Activated naive CD4-positive, alpha-beta T cell treated with anti-CD3 and anti-CD28 coated beads for 36 hours (primary cell): ENCODE measurements at regions not wholly inside any gene's neighbourhood (a gene's known extent, or its start where the extent isn't known, plus 50 kb on each side); places are given as distances from the start of the nearest gene placed in this dataset.

Source experiments
- CTCF ChIA-PET: fragments of 350-600 bp; sonication (Branson Sonifier 250); formaldehyde crosslinking; loops from one replicate; lab custom pipeline; 2021; ENCODE audit warnings: antibody characterized with exemption; lab: Charles Lee
- DNase-seq: peaks from one replicate; pipeline ENCODE4 v3.0.0-alpha.2; 2020
- H3K27ac Mint-ChIP-seq: one replicate; pipeline ENCODE4 v1.8.0; 2021; ENCODE audit warnings: mild to moderate bottlenecking, mixed read lengths
- H3K27me3 Mint-ChIP-seq: one replicate; pipeline ENCODE4 v1.8.0; 2021; ENCODE audit warnings: low read depth, mixed read lengths
- H3K36me3 Mint-ChIP-seq: one replicate; pipeline ENCODE4 v1.8.0; 2021; ENCODE audit warnings: low read depth, mixed read lengths
- H3K4me1 Mint-ChIP-seq: one replicate; pipeline ENCODE4 v1.8.0; 2021; ENCODE audit warnings: low read depth, mixed read lengths
- H3K4me3 Mint-ChIP-seq: one replicate; pipeline ENCODE4 v1.8.0; 2021; ENCODE audit warnings: mild to moderate bottlenecking, moderate library complexity, mixed read lengths
- H3K9me3 Mint-ChIP-seq: one replicate; pipeline ENCODE4 v1.8.0; 2021; ENCODE audit warnings: mixed read lengths
- intact Hi-C: fragments of 100-400 bp; cut with micrococcal nuclease; formaldehyde crosslinking; loops from one replicate; pipeline ENCODE4 v1.15.1; 2023

DNA sequence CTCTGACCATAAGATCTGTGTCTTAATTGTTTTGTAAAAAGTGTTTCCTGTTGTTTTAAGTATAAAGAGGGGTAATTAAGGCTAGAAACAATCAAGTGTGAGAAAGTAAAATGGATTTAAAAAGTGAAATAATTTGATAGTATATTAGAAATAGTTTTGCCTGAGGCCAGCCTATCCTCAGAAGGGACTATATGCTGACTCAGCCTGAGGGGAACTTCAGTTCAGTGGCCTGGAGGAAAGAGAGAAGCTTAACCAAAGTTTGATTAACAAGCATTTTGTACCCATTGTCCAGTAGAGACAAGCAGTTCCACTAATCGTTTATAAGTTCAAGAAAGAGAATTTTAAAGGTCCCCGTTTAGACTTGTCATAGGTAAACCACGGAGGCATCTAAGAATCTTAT, 1793.2 kb upstream of the PRR20A start:
- Mint-ChIP-seq H3K36me3 (no peaks in the 10 kb centered on the region), H3K27ac (no peak overlapping the region), H3K4me3 (no peak overlapping the region), H3K9me3 (peaks cover 6% of the 10 kb centered on the region), H3K4me1 (no peaks in the 10 kb centered on the region), H3K27me3 (no peaks in the 10 kb centered on the region)
- no peak for DNase-seq
- CTCF ChIA-PET, result no interaction called here
- intact Hi-C loops, result no loop called here

DNA sequence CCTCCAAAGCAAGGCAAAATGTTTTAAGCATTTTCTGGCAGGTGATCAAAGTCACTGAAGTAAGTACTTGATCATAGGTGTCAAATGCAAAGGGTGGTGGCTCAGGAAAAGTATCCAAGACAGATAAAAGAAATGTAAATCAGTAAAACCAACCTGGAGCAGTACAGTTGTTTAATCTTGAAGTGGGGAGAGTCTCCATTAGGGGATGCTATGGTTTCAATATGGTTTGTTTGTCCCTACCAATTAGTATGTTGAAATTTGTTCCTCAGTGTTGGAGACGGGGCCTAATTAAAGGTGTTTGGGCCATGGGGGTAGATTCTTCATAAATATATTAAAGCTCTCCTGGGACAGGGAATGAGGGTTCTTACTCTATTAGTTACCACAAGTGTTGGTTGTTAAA, 1781.7 kb upstream of the PRR20A start:
- CTCF ChIA-PET, result no interaction called here
- DNase-seq, result no peak
- H3K4me1 Mint-ChIP-seq, result no peaks in the 10 kb centered on the region
- H3K27me3 Mint-ChIP-seq, result no peaks in the 10 kb centered on the region
- no peak overlapping the region for H3K4me3 Mint-ChIP-seq
- no peaks in the 10 kb centered on the region for H3K36me3 Mint-ChIP-seq
- peaks cover 6% of the 10 kb centered on the region for H3K9me3 Mint-ChIP-seq
- no peak overlapping the region for H3K27ac Mint-ChIP-seq
- intact Hi-C loops, result no loop called here

DNA sequence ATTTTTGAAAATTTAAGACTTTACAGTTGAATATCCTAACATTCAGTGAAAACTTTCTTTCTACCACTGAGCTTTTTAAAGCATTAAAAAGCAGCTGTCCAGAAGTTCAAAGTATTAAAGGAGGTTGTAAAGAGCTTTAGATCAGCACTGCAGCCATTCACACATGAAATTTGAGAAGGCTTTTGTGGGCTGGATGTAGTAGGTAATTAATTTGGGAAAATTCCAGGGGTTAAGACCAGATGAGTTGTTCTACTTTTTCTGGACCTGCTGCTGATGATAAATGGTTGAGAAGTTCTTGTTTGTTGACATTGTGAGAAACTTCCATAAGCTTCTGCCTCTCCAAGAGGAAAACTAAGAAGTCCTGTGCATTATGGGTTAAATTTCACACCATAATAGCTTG, 1779.6 kb upstream of the PRR20A start:
- Mint-ChIP-seq H3K9me3 (peaks cover 9% of the 10 kb centered on the region), H3K4me1 (no peaks in the 10 kb centered on the region), H3K27ac (no peak overlapping the region), H3K27me3 (no peaks in the 10 kb centered on the region), H3K36me3 (no peaks in the 10 kb centered on the region), H3K4me3 (no peak overlapping the region)
- CTCF ChIA-PET, result no interaction called here
- no peak for DNase-seq
- intact Hi-C loops, result no loop called here

GRCh38 chr13:55366676-55367075, 1774.0 kb upstream of the PRR20A start:
- intact Hi-C loops, result no loop called here
- CTCF ChIA-PET, result no interaction called here
- Mint-ChIP-seq H3K4me3 (no peak overlapping the region), H3K36me3 (no peaks in the 10 kb centered on the region), H3K4me1 (no peaks in the 10 kb centered on the region), H3K9me3 (peaks cover 10% of the 10 kb centered on the region), H3K27ac (no peak overlapping the region), H3K27me3 (no peaks in the 10 kb centered on the region)
- no peak for DNase-seq

- no peak overlapping the region for H3K27ac Mint-ChIP-seq
- H3K4me1 Mint-ChIP-seq, result no peaks in the 10 kb centered on the region
- H3K4me3 Mint-ChIP-seq, result no peak overlapping the region
- CTCF ChIA-PET, result no interaction called here
- no peak for DNase-seq
- H3K36me3 Mint-ChIP-seq, result no peaks in the 10 kb centered on the region
- no peaks in the 10 kb centered on the region for H3K27me3 Mint-ChIP-seq
- intact Hi-C loops, result no loop called here
- H3K9me3 Mint-ChIP-seq, result peaks cover 8% of the 10 kb centered on the region
Measured at GRCh38 chr13:55394470-55394869, 1746.2 kb upstream of the PRR20A start.

- H3K9me3 Mint-ChIP-seq, result peaks cover 2% of the 10 kb centered on the region
- no peak for DNase-seq
- H3K27ac Mint-ChIP-seq, result no peak overlapping the region
- intact Hi-C loops, result no loop called here
- H3K36me3 Mint-ChIP-seq, result no peaks in the 10 kb centered on the region
- CTCF ChIA-PET, result no interaction called here
- H3K27me3 Mint-ChIP-seq, result no peaks in the 10 kb centered on the region
- H3K4me1 Mint-ChIP-seq, result no peaks in the 10 kb centered on the region
- H3K4me3 Mint-ChIP-seq, result no peak overlapping the region
Measured at GRCh38 chr13:55402870-55403269, 1737.8 kb upstream of the PRR20A start.

GRCh38 chr13:55403887-55404487, 1736.7 kb upstream of the PRR20A start:
- Mint-ChIP-seq H3K36me3 (no peaks in the 10 kb centered on the region), H3K27me3 (no peaks in the 10 kb centered on the region), H3K9me3 (peaks cover 2% of the 10 kb centered on the region), H3K4me3 (no peak overlapping the region), H3K27ac (no peak overlapping the region), H3K4me1 (no peaks in the 10 kb centered on the region)
- CTCF ChIA-PET, result no interaction called here
- no peak for DNase-seq
- intact Hi-C loops, result no loop called here

GRCh38 chr13:55410398-55411330, 1730.1 kb upstream of the PRR20A start:
- H3K27ac Mint-ChIP-seq, result no peak overlapping the region
- peaks cover 2% of the 10 kb centered on the region for H3K9me3 Mint-ChIP-seq
- CTCF ChIA-PET, result no interaction called here
- no peaks in the 10 kb centered on the region for H3K36me3 Mint-ChIP-seq
- no peak overlapping the region for H3K4me3 Mint-ChIP-seq
- no peaks in the 10 kb centered on the region for H3K4me1 Mint-ChIP-seq
- DNase-seq, result no peak
- intact Hi-C loops, result no loop called here
- H3K27me3 Mint-ChIP-seq, result no peaks in the 10 kb centered on the region

DNA sequence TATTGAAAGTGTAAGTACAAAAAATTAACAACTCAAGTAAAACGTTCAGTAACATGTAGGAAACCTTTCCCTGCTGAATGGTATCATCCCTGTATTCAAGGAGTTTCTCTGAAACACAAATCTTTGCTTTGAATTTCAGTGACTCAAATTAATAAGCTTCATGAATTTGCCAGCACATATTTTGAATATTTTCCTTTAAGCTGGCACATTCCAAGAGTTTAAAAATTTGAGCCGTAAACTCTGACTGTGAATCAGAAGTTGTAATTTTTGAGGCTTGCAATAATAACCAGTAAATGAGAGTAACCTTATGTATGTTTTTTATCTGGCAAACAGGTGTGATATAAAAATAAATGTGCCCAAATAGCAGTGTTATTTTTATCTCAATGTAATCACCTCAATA, 1722.6 kb upstream of the PRR20A start:
- DNase-seq, result no peak
- Mint-ChIP-seq H3K4me1 (no peaks in the 10 kb centered on the region), H3K27me3 (no peaks in the 10 kb centered on the region), H3K4me3 (no peak overlapping the region), H3K27ac (no peak overlapping the region), H3K36me3 (no peaks in the 10 kb centered on the region), H3K9me3 (no peaks in the 10 kb centered on the region)
- CTCF ChIA-PET, result interaction anchor here (0.6 kb wide), 1 partner anchor 27 kb away, joined by 6 read pairs; no protein-coding TSS in a partner anchor
- intact Hi-C loops, result no loop called here

- intact Hi-C loops, result no loop called here
- H3K9me3 Mint-ChIP-seq, result no peaks in the 10 kb centered on the region
- H3K27me3 Mint-ChIP-seq, result no peaks in the 10 kb centered on the region
- no peaks in the 10 kb centered on the region for H3K36me3 Mint-ChIP-seq
- H3K4me1 Mint-ChIP-seq, result no peaks in the 10 kb centered on the region
- CTCF ChIA-PET, result no interaction called here
- H3K4me3 Mint-ChIP-seq, result no peak overlapping the region
- no peak for DNase-seq
- H3K27ac Mint-ChIP-seq, result no peak overlapping the region
Measured at GRCh38 chr13:55432814-55433213, 1707.9 kb upstream of the PRR20A start.

DNA sequence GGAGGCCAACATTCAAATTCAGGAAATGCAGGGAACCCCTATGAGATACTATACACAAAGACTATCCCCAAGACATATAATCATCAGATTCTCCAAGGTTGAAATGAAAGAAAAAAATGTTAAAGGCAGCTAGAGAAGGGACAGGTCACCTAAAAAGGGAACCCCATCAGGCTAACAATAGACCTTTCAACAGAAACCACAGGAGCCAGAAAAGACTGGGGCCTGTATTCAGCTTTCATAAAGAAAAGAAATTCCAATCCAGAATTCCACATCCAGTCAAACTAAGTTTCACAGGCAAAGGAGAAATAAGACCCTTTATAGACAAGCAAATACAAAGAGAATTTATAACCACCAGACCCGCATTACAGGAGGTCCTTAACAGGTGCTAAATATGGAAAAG, 1703.6 kb upstream of the PRR20A start:
- intact Hi-C loops, result no loop called here

DNA sequence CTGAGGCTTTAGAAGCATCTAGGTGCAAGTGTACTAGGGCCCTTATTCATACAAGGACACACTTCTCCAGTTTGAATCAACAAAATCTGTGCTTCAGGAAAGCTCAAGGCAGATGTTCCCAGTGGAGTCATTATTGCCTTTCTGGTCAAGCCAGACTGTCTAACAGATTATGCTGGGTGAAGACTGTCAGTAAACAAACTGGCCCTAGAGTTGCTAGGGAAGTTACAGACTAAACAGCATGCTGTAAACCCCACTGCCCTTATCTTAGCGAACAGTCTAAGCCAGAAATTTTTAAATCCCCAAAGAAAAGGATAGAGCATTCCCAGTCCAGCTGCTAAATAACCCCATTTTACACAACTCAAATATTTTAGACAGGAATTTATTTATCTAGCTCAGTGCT, 1701.3 kb upstream of the PRR20A start:
- Mint-ChIP-seq H3K9me3 (peaks cover 3% of the 10 kb centered on the region), H3K4me1 (no peaks in the 10 kb centered on the region), H3K36me3 (no peaks in the 10 kb centered on the region), H3K4me3 (no peak overlapping the region), H3K27ac (no peak overlapping the region), H3K27me3 (no peaks in the 10 kb centered on the region)
- CTCF ChIA-PET, result no interaction called here
- intact Hi-C loops, result no loop called here
- no peak for DNase-seq

More for the DNA sequence above, 1703.6 kb upstream of the PRR20A start:
- Mint-ChIP-seq H3K36me3 (no peaks in the 10 kb centered on the region), H3K9me3 (peaks cover 3% of the 10 kb centered on the region), H3K4me3 (no peak overlapping the region), H3K4me1 (no peaks in the 10 kb centered on the region), H3K27ac (no peak overlapping the region), H3K27me3 (no peaks in the 10 kb centered on the region)
- CTCF ChIA-PET, result no interaction called here
- DNase-seq, result no peak
